Fibroblast of lung (primary cell): ENCODE measurements at regions not wholly inside any gene's neighbourhood (a gene's known extent, or its start where the extent isn't known, plus 50 kb on each side); places are given as distances from the start of the nearest gene placed in this dataset.

Experiments
- DNase-seq, 2 donors: peaks; one replicate each; pipeline versions ENCODE4 v3.0.0 to v3.0.0-alpha.2; 2010; ENCODE audit warnings: low read depth in 2 of 2
- H2AFZ ChIP-seq: 2 replicates; pipeline ENCODE4 v1.5.1; 2012; ENCODE audit warnings: low read length, control low read depth, inconsistent platforms
- H3K27ac ChIP-seq: 2 replicates; pipeline ENCODE4 v1.5.1; 2011; ENCODE audit warnings: low read length, control low read depth; ENCODE audit not compliant: insufficient read depth
- H3K27me3 ChIP-seq: 2 replicates; pipeline ENCODE4 v1.5.1; 2011; ENCODE audit warnings: mild to moderate bottlenecking, low read length; ENCODE audit not compliant: control insufficient read depth, insufficient read depth
- H3K36me3 ChIP-seq: 2 replicates; pipeline ENCODE4 v1.5.1; 2011; ENCODE audit warnings: low read length; ENCODE audit not compliant: control insufficient read depth, insufficient read depth
- H3K4me1 ChIP-seq: 2 replicates; pipeline ENCODE4 v1.5.1; 2011; ENCODE audit warnings: low read length; ENCODE audit not compliant: control insufficient read depth, insufficient read depth; ENCODE audit errors: extremely low read depth
- H3K4me2 ChIP-seq: 2 replicates; pipeline ENCODE4 v1.5.1; 2011; ENCODE audit warnings: low read length, control low read depth; ENCODE audit not compliant: insufficient read depth; ENCODE audit errors: extremely low read depth
- H3K4me3 ChIP-seq, 4 experiments: fragments of 200-600 bp in 1 of 4; sonication (generic) in 1 of 4; replicated peaks in 1 of 4; 2 replicates each; pipeline ENCODE4 v1.5.1; 2011 to 2016; ENCODE audit warnings: low read length in 4 of 4, low read depth in 3 of 4, mild to moderate bottlenecking in 3 of 4, control low read depth in 2 of 4, inconsistent platforms in 1 of 4, mixed read lengths in 1 of 4; ENCODE audit not compliant: insufficient read depth in 1 of 4; ENCODE audit errors: control extremely low read depth in 1 of 4
- H3K79me2 ChIP-seq: 2 replicates; pipeline ENCODE4 v1.5.1; 2012; ENCODE audit warnings: mild to moderate bottlenecking, low read length, inconsistent platforms; ENCODE audit not compliant: control insufficient read depth, insufficient read depth
- H3K9ac ChIP-seq: 2 replicates; pipeline ENCODE4 v1.5.1; 2011; ENCODE audit warnings: mild to moderate bottlenecking, low read length, control low read depth; ENCODE audit not compliant: insufficient read depth
- H3K9me3 ChIP-seq: 2 replicates; pipeline ENCODE4 v1.5.1; 2012; ENCODE audit warnings: low read depth, low read length; ENCODE audit not compliant: control insufficient read depth, insufficient read depth
- H4K20me1 ChIP-seq: 2 replicates; pipeline ENCODE4 v1.5.1; 2011; ENCODE audit warnings: low read length; ENCODE audit not compliant: control insufficient read depth, insufficient read depth; ENCODE audit errors: extremely low read depth
- EZH2 ChIP-seq: IDR thresholded peaks from 2 replicates; pipeline ENCODE4 v1.5.1; 2012; ENCODE audit warnings: low read length, control low read depth, mild to moderate bottlenecking; ENCODE audit errors: missing control alignments
- TF ChIP-seq, protein P1 (sequence below), 2 donors: IDR thresholded peaks in 1 of 2; conservative IDR thresholded peaks in 1 of 2; 1 replicate in 1 of 2; 2 replicates in 1 of 2; pipeline ENCODE4 v1.5.1; 2011 to 2012; ENCODE audit warnings: low read length in 2 of 2, control low read depth in 1 of 2, inconsistent platforms in 1 of 2, low read depth in 1 of 2, mild to moderate bottlenecking in 1 of 2

DNA sequence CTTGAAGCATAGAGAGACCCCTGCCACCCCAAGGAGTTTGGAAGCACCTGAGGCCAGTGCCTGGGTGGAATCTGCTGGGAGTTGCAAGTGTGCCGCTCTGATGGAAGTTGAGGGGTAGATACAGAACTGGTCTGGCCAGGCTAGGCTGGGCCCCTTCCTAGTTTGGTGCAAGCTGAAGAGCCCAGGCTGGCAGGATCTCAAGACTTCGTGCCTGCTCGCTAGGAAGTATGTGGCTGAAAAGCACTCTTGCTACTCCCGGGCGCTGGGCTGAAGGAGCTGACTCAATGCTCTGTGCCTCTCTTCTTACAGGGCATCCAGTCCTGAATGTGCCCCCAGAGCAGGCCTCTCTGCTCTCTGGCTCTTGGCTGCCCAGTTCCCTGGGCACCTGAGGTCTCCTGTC lies 51.7 kb upstream of the PJA1 start:
- Histone ChIP-seq H3K9me3 (no peaks in the 10 kb centered on the region), H3K36me3 (no peaks in the 10 kb centered on the region), H3K9ac (no peak overlapping the region), H3K4me3 (no peak overlapping the region), H3K4me2 (no peak overlapping the region), H3K79me2 (no peaks in the 10 kb centered on the region), H3K4me1 (no peaks in the 10 kb centered on the region), H3K27ac (no peak overlapping the region), H3K27me3 (peaks cover 3% of the 10 kb centered on the region), H2AFZ (no peak overlapping the region), H4K20me1 (peaks cover 3% of the 10 kb centered on the region)
- DNase-seq: no peak
- TF ChIP-seq, protein P1, sequence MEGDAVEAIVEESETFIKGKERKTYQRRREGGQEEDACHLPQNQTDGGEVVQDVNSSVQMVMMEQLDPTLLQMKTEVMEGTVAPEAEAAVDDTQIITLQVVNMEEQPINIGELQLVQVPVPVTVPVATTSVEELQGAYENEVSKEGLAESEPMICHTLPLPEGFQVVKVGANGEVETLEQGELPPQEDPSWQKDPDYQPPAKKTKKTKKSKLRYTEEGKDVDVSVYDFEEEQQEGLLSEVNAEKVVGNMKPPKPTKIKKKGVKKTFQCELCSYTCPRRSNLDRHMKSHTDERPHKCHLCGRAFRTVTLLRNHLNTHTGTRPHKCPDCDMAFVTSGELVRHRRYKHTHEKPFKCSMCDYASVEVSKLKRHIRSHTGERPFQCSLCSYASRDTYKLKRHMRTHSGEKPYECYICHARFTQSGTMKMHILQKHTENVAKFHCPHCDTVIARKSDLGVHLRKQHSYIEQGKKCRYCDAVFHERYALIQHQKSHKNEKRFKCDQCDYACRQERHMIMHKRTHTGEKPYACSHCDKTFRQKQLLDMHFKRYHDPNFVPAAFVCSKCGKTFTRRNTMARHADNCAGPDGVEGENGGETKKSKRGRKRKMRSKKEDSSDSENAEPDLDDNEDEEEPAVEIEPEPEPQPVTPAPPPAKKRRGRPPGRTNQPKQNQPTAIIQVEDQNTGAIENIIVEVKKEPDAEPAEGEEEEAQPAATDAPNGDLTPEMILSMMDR (conservative IDR thresholded peaks at IDR 0.05 in 1 of 2, IDR thresholded peaks at IDR 0.05 in 1 of 2; ENCODE audit: low read depth in 1 of 2, low read length in 2 of 2): no peak
- no peak for TF ChIP-seq EZH2

DNA sequence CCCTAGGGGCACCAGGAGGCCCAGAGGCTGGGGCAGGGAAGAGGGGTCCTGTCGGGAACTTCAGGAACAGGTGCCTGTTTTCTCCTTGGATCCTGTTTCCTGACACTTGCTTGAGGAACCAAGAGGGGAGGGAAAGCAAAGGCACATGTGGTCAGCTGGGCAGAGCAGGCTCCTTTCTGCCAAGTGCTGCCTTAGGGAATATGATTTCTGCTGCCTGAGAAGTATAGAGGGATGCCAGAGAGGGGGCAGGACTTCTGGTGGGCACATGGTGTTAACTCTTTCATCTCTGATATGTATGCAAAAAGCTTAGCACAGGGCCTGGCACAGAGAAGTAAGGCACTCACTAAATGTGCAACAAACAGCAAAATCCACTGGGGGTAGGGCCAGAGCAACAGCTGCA lies 51.2 kb upstream of the PJA1 start:
- Histone ChIP-seq H3K9ac (no peak overlapping the region), H3K4me1 (no peaks in the 10 kb centered on the region), H3K9me3 (no peaks in the 10 kb centered on the region), H3K27me3 (peaks cover 3% of the 10 kb centered on the region), H4K20me1 (peaks cover 3% of the 10 kb centered on the region), H3K79me2 (no peaks in the 10 kb centered on the region), H2AFZ (no peak overlapping the region), H3K27ac (no peak overlapping the region), H3K4me2 (no peak overlapping the region), H3K4me3 (no peak overlapping the region), H3K36me3 (no peaks in the 10 kb centered on the region)
- TF ChIP-seq EZH2: no peak
- TF ChIP-seq, protein P1 (conservative IDR thresholded peaks at IDR 0.05 in 1 of 2, IDR thresholded peaks at IDR 0.05 in 1 of 2; ENCODE audit: low read depth in 1 of 2, low read length in 2 of 2): no peak
- no peak for DNase-seq

DNA sequence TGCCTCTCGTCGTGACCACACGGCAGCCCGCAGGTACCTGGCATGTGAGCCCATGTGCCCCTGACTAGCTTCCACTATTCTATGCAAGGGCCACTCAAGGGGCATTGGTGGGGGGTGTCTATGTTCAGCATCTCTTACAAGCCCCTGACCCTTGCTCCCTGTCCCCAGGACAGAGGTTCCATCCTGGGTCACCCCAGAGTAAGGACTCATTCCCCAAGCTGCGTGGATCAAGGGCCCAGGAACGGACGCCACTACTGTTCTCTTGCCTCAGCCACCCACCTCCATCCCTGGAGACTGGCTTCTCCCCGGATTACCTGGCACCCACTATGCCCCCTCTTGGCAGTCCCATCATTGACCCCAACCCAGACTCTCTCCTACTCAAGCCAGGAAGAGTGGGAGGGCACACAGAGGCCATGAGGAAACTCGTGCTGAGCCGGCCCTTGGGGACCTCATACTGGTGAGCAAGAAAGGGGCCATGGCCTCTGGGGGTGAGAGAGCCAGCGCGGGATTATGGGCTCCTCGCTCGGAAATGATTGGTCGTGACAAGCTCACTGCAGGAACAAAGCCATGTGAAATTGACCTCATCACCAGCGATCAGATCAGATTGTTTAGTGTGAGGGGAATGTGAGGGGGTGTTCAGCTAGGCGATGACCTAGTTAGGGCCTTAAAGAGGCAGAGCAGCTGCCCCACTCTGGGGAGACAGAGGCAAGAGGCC lies 50.1 kb upstream of the PJA1 start:
- H4K20me1 ChIP-seq: peaks cover 3% of the 10 kb centered on the region
- H3K9me3 ChIP-seq: no peaks in the 10 kb centered on the region
- peaks cover 3% of the 10 kb centered on the region for H3K27me3 ChIP-seq
- H3K36me3 ChIP-seq: no peaks in the 10 kb centered on the region
- TF ChIP-seq EZH2: no peak
- TF ChIP-seq, protein P1 (conservative IDR thresholded peaks at IDR 0.05 in 1 of 2, IDR thresholded peaks at IDR 0.05 in 1 of 2; ENCODE audit: low read depth in 1 of 2, low read length in 2 of 2): no peak
- no peak overlapping the region for H3K9ac ChIP-seq
- no peak for DNase-seq
- H2AFZ ChIP-seq: no peak overlapping the region
- no peak overlapping the region for H3K27ac ChIP-seq
- H3K79me2 ChIP-seq: no peaks in the 10 kb centered on the region
- H3K4me3 ChIP-seq: no peak overlapping the region
- no peaks in the 10 kb centered on the region for H3K4me1 ChIP-seq
- H3K4me2 ChIP-seq: no peak overlapping the region
